T-helper 2 cell treated with Interferon-gamma antibody and Interleukin-4, amounts not matched to agents 5 μg/mL and 100 μg/mL, for 36 hours (primary cell): ENCODE measurements at regions not wholly inside any gene's neighbourhood (a gene's known extent, or its start where the extent isn't known, plus 50 kb on each side); places are given as distances from the start of the nearest gene placed in this dataset.

Experiments used
- DNase-seq: peaks from one replicate; pipeline ENCODE4 v3.0.0; 2021; ENCODE audit warnings: low spot score
- H3K27ac Mint-ChIP-seq: one replicate; pipeline ENCODE4 v1.8.0; 2021; ENCODE audit warnings: mild to moderate bottlenecking, mixed read lengths
- H3K27me3 Mint-ChIP-seq: one replicate; pipeline ENCODE4 v1.8.0; 2021; ENCODE audit warnings: low read depth, mixed read lengths
- H3K36me3 Mint-ChIP-seq: one replicate; pipeline ENCODE4 v1.8.0; 2021; ENCODE audit warnings: low read depth, mixed read lengths
- H3K4me1 Mint-ChIP-seq: one replicate; pipeline ENCODE4 v1.8.0; 2021; ENCODE audit warnings: low read depth, mixed read lengths
- H3K4me3 Mint-ChIP-seq: one replicate; pipeline ENCODE4 v1.8.0; 2022; ENCODE audit warnings: mild to moderate bottlenecking, moderate library complexity, mixed read lengths
- H3K9me3 Mint-ChIP-seq: one replicate; pipeline ENCODE4 v1.8.0; 2021; ENCODE audit warnings: mixed read lengths

DNA sequence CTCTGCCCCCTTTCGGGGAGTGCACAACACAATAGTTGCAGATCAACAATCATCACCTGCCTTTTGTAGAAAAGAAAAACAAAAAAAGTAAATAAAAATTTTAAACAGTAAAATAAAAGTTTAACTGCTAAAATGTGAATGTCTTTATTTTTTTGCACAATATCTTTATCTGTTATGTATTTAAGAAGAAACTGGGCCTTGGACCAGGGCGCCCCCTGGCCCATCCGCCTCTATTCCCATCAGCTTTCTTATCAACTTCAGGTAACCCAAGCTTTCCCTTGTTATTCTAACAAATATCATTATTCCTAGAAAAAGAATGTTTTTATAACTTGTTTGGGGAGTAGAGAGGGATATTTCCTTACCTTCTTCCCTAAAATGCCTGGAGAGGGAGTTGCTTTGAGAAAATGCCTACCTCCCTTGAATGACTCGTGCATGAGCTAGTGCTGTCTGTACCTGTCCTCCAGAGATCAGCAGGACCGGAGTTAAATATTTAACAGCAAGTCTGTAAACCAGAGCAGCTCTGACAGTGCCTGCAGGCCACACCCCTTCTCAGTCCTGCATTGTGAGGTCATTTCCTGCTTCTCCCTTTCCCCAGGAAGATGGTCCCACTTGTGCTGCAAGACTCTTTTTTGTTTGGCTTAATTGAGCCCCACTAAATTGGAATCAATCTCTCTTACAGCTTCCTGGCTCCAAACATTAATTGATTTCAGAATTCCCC, 192.8 kb upstream of the RGS6 start:
- Mint-ChIP-seq H3K27ac (no peak overlapping the region), H3K9me3 (no peaks in the 10 kb centered on the region), H3K27me3 (peaks cover 6% of the 10 kb centered on the region), H3K4me1 (peaks cover 5% of the 10 kb centered on the region), H3K4me3 (no peak overlapping the region), H3K36me3 (peaks cover 37% of the 10 kb centered on the region)
- no peak for DNase-seq

DNA sequence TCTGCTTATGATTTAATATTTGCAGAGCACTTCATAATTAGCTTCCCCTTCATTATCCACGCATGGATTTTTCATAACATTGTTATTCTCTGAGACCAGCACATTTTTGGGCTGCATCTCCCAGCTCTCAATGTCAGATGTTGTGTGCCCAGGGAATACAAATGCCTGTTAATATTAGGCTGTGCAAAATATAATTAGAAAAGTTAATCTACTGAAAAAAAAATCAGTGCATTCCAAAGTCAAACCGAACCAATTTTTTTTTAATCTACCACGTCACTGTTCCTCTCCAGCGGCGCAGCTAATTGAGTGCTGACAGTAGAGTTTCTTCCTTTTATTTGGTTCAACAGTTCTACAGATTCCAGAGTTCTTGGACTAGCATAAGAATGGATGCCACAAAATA, 191.0 kb upstream of the RGS6 start:
- DNase-seq, result no peak
- no peak overlapping the region for H3K4me3 Mint-ChIP-seq
- peaks cover 6% of the 10 kb centered on the region for H3K27me3 Mint-ChIP-seq
- H3K36me3 Mint-ChIP-seq, result peaks cover 24% of the 10 kb centered on the region
- H3K27ac Mint-ChIP-seq, result no peak overlapping the region
- peaks cover 5% of the 10 kb centered on the region for H3K4me1 Mint-ChIP-seq
- peaks cover 4% of the 10 kb centered on the region for H3K9me3 Mint-ChIP-seq

DNA sequence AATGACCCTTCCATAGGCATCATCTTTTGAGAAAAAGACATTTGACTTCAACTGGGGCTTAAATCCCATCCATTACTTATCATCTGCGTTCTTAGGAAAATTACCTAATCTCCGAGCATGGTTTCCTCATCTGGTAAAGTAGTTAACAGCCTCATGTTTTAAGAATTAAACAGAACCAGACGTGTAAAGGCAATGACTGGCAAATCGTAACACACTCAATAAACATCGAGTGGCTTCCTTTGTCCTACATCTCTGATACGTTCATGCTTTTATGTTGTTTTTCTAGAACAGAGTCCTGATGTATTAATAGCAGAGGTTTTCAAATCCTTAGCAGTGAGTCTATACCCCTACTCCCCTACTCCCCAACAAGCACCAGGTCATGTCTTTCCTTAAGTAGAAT, 189.7 kb upstream of the RGS6 start:
- Mint-ChIP-seq H3K36me3 (peaks cover 18% of the 10 kb centered on the region), H3K4me1 (peaks cover 5% of the 10 kb centered on the region), H3K9me3 (peaks cover 10% of the 10 kb centered on the region), H3K27ac (no peak overlapping the region), H3K4me3 (no peak overlapping the region), H3K27me3 (peaks cover 6% of the 10 kb centered on the region)
- DNase-seq, result no peak

DNA sequence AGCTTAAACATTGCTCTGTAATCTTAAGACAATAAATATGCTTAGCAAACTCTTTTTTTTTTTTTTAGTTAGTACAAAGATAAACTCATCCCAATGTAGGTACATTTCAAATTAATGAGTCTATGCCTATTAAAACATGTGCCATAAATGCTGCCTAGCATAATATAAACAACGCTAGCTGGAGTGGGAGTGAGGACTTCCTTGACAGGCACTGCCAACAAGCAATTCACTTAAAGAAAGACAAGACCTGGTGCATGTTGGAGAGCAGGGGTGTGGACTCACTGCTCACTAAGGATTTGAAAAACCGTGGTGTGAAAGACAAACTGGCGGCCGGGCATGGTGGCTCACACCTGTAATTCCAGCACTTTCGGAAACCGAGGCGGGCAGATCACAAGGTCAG, 187.2 kb upstream of the RGS6 start:
- Mint-ChIP-seq H3K36me3 (peaks cover 12% of the 10 kb centered on the region), H3K27me3 (peaks cover 6% of the 10 kb centered on the region), H3K27ac (no peak overlapping the region), H3K9me3 (peaks cover 28% of the 10 kb centered on the region), H3K4me3 (no peak overlapping the region), H3K4me1 (peaks cover 3% of the 10 kb centered on the region)
- DNase-seq, result no peak

DNA sequence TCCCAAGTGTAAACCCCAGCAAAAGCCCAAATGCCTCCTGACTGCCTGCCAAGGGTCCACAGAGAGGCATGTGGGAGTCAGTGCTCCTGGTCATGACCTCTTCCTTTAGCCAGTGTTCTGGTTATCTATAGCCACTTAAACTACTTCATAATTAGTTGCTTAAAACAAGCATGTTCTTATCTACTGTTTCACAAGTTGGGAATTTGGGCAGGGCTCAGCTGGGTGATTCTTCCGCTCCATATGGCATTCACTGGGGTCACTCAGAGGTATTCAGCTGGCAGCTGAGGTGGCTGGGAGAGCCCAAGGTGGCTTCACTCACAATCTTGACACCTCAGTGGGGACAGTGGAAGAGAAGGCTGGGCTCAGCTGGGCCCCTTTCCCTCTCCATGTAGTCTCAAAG, 184.0 kb upstream of the RGS6 start:
- H3K27ac Mint-ChIP-seq, result no peak overlapping the region
- DNase-seq, result no peak
- H3K4me3 Mint-ChIP-seq, result no peak overlapping the region
- peaks cover 8% of the 10 kb centered on the region for H3K36me3 Mint-ChIP-seq
- peaks cover 17% of the 10 kb centered on the region for H3K4me1 Mint-ChIP-seq
- peaks cover 28% of the 10 kb centered on the region for H3K9me3 Mint-ChIP-seq
- peaks cover 7% of the 10 kb centered on the region for H3K27me3 Mint-ChIP-seq

DNA sequence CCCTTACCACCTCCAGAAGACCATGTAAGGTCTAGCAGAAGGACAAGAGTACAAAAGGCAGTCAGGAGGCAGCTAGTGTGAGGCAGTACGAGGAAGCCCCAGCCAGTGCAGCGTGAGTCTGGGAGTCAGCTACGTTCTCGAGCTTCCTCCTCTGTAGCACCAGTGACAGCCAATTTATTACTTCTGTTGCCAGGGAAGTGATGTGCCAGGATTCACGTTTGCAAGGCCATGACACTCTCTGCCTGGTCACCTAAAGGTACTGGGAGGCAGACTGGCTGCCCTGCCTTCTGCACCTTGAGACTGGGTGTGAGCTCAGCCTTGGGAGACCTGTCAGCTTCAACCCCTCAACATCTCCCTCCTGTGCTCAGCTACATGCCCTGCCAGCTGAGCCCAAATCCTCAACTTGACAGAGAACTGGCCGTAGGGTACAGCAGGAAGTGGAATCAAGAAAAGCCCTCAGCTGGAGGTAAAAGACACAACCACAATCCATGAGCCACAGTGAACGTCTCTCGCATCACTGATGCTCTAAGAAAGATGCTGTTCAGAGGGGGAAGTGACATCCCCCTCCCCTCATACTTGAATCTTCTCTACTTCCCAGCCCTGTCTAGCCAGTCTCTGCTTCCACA, 182.5 kb upstream of the RGS6 start:
- Mint-ChIP-seq H3K4me3 (no peak overlapping the region), H3K27me3 (peaks cover 2% of the 10 kb centered on the region), H3K36me3 (peaks cover 8% of the 10 kb centered on the region), H3K27ac (no peak overlapping the region), H3K9me3 (peaks cover 28% of the 10 kb centered on the region), H3K4me1 (peaks cover 14% of the 10 kb centered on the region)
- no peak for DNase-seq

DNA sequence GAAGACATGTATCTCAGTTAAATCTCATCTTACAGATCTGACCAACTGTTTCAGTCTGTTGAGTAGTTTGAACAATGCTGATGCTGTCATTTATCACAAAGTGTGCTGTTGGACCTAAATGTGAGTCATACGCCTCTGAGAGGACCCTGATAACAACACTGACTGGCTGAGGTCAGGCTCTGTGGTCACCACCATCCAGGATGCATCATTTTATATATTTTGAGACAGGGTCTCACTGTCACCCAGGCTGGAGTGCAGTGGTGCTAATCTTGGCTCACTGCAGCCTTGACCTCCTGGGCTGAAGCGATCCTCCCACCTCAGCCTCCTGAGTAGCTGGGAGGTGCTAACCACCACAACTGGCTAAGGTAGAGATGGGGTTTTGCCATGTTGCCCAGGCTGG, 181.0 kb upstream of the RGS6 start:
- Mint-ChIP-seq H3K9me3 (peaks cover 24% of the 10 kb centered on the region), H3K36me3 (peaks cover 8% of the 10 kb centered on the region), H3K27ac (no peak overlapping the region), H3K4me1 (peaks cover 14% of the 10 kb centered on the region), H3K27me3 (peaks cover 2% of the 10 kb centered on the region), H3K4me3 (no peak overlapping the region)
- peak; percentile 33 for DNase-seq

DNA sequence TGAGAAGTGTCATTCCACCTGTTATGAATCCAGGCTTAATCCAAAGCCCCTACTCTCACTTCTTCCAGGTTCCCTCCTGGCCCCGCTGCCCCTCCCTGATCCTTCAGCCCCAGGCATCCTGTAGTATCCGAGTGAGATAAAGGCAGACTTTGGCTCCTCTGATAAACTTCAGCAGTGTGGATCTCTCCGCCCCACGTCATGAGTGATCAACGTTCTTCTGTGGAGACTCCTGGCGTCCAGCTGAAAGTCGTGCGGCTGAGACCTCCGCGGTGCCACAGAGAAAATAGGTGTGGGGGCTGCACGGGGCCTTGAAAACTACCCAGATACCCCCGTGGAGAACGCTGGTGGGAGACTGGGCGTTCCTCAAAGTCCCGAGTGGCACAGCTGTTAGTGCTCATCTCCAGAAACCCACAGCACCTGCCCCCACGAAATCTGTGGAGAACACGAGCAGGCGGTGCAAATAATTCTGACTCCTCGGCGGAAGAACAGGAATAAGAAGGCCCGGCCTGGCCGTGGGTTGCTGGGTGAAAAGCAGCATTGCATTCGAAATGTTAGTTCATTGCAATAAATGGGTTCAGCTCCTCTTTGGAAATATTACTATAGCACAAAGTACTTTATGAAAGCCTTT, 180.0 kb upstream of the RGS6 start:
- Mint-ChIP-seq H3K27me3 (peaks cover 2% of the 10 kb centered on the region), H3K9me3 (peaks cover 18% of the 10 kb centered on the region), H3K4me1 (peaks cover 14% of the 10 kb centered on the region), H3K27ac (no peak overlapping the region), H3K4me3 (peak overlapping the region; percentile 46), H3K36me3 (peaks cover 8% of the 10 kb centered on the region)
- DNase-seq, result no peak

DNA sequence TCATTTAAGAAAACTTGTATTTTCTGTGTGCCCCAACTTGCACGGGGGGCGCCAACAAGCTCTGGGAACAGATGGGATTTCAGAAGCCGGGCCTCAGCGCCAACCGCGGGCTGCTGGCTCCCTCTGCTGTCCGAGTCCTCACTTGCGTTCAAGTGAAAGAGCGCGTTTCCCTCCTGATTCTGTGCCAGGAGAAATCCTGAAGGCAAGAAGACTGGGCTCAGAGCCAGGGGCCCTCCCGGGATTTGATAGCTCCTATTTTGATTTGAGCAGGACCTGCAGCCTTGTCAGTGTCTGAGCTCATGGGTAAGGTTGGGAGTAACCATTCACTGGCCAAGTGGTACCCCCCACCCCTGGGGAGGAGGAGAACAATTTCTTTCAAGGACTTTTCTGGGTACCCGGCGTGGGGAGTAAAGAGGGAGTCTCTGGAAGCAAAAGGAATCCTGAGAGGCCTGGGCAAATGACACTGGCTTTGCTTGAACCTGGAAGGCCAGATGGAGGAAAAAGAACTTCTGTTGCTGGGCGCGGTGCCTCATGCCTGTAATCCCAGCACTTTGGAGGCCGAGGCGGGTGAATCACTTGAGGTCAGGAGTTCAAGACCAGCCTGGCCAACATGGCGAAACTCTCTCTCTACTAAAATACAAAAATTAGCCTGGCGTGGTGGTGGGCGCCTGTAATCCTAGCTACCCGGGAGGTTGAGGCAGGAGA, 179.0 kb upstream of the RGS6 start:
- H3K27me3 Mint-ChIP-seq, result peaks cover 2% of the 10 kb centered on the region
- H3K4me1 Mint-ChIP-seq, result peaks cover 14% of the 10 kb centered on the region
- H3K4me3 Mint-ChIP-seq, result peak overlapping the region; percentile 40
- DNase-seq, result peak; percentile 44
- H3K36me3 Mint-ChIP-seq, result peaks cover 5% of the 10 kb centered on the region
- H3K9me3 Mint-ChIP-seq, result peaks cover 11% of the 10 kb centered on the region
- H3K27ac Mint-ChIP-seq, result no peak overlapping the region

DNA sequence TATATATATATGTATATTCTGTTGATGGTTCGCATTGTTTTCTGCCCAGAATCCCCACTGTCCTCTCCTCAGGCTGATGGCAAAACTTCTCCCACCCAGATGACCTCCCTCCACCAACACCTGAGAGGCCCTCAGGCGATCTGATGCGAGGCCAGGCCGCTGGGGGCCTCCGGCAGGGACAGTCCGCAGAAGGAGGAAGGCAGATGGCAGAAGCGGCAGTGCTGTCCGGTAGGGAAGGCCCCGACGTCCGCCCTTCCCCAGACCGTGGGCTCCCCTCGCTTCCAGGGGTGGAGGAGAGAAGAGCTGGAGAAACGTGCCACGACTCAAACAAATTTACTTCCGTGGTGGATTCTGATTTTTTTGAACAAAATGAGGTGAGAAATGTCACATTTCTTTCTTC, 178.3 kb upstream of the RGS6 start:
- H3K27me3 Mint-ChIP-seq, result peaks cover 2% of the 10 kb centered on the region
- H3K4me3 Mint-ChIP-seq, result no peak overlapping the region
- H3K36me3 Mint-ChIP-seq, result peaks cover 4% of the 10 kb centered on the region
- H3K9me3 Mint-ChIP-seq, result peaks cover 5% of the 10 kb centered on the region
- peaks cover 14% of the 10 kb centered on the region for H3K4me1 Mint-ChIP-seq
- no peak for DNase-seq
- no peak overlapping the region for H3K27ac Mint-ChIP-seq

DNA sequence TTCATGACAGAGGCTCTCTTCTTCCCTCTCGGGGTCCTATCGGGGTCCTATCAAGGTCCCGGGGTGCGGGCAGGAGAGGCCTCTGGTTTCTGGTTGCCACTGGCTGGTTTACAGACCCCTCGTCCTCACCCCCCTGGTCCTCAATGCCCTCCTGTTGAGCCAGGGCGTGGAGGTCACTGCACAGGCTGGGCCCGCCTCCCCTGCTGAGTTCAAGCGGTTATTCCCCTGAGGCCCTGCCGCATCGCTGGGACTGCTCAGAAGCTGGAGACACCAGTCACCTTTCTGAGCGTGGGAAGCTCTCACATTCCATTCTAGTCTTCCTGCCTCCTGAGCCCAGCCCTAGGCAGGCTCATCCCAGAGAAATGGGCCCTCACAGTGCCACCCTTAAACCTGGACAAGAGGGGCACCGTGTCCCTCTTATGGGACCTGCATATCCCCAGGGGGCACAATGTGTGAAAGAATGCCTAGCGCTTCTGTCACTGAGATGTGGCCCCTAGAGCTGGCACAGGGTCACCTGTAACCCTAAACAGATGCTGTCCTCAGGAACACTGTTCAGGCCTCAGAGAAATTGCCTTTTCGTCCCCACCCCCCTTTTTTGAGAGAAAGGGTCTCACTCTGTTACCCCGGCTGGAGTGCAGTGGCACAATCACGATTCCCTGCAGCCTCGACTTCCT, 177.7 kb upstream of the RGS6 start:
- peaks cover 14% of the 10 kb centered on the region for H3K4me1 Mint-ChIP-seq
- no peak overlapping the region for H3K27ac Mint-ChIP-seq
- H3K27me3 Mint-ChIP-seq, result peaks cover 2% of the 10 kb centered on the region
- no peak overlapping the region for H3K4me3 Mint-ChIP-seq
- no peak for DNase-seq
- no peaks in the 10 kb centered on the region for H3K9me3 Mint-ChIP-seq
- H3K36me3 Mint-ChIP-seq, result no peaks in the 10 kb centered on the region

DNA sequence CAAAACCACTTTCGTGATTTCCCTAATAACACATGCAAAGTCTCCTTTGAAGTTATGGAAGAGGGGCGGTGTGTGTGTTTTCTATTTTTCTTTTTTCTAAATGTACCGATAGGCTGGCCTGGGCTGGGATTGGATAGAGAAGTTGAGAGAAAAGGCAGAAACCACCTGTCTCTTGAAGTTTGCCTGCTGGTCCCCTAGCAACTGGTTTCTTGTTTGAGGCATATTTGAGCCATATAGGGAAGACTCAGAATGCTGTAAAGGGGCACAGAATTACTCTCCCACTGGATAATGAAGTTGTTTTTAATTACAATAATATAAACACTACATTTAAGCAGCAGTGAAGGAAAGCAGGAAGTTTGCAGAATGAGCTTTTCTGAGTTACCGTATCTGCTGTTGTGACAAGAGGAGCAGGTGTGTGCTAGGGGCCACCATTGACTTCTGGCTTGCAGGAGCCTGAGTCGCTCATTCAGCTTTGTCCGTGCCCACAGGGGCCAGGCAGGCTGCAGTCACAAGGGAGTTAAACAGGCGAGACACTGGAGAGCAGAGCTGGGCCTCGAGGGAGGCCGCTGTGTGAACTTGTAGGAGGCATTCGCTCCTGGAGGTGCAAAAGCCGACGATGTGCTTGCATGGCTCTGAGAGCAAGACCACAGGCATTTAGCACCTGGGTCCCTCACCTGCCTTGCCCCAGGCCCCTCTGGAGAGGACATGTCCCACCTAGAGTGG, 173.8 kb upstream of the RGS6 start:
- DNase-seq, result no peak
- Mint-ChIP-seq H3K27me3 (peaks cover 6% of the 10 kb centered on the region), H3K4me3 (no peak overlapping the region), H3K9me3 (no peaks in the 10 kb centered on the region), H3K4me1 (no peaks in the 10 kb centered on the region), H3K36me3 (no peaks in the 10 kb centered on the region), H3K27ac (no peak overlapping the region)

DNA sequence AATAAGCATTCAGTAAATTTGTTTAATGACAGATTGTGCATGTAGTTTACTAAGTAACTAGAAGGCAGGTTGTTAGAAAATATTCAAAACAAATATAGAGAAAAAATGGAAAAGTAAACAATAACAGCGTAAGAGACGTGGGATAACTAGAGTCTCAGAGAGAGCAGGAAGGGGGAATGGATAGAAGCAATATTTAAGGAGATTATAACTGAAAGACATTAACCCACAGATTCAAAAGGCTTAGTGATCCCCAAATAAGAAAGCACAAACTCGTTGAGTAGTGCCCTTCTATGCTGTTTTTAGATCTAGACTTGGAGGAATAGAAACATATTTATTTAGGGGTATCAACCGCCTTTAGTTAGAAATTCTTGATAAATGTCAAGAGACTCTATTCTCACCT, 169.7 kb upstream of the RGS6 start:
- peaks cover 23% of the 10 kb centered on the region for H3K27me3 Mint-ChIP-seq
- no peak overlapping the region for H3K4me3 Mint-ChIP-seq
- no peaks in the 10 kb centered on the region for H3K36me3 Mint-ChIP-seq
- no peak overlapping the region for H3K27ac Mint-ChIP-seq
- no peaks in the 10 kb centered on the region for H3K4me1 Mint-ChIP-seq
- DNase-seq, result no peak
- H3K9me3 Mint-ChIP-seq, result no peaks in the 10 kb centered on the region
